Tibial nerve (tissue), 4 donors: ENCODE measurements at regions not wholly inside any gene's neighbourhood (a gene's known extent, or its start where the extent isn't known, plus 50 kb on each side); places are given as distances from the start of the nearest gene placed in this dataset.

Experiments used
- DNase-seq, 2 donors: peaks; one replicate each; pipeline ENCODE4 v3.0.0-alpha.2; 2019; ENCODE audit warnings: low spot score in 2 of 2
- H3K27ac ChIP-seq, 4 donors: fragments of 200-600 bp; sonication (generic) in 3 of 4; one replicate each; pipeline ENCODE4 v1.5.1; 2017 to 2019; ENCODE audit warnings: mild to moderate bottlenecking in 1 of 4
- H3K27me3 ChIP-seq, 2 donors: fragments of 200-600 bp; sonication (generic) in 1 of 2; one replicate each; pipeline versions ENCODE4 v1.5.1 to v1.6.0; 2017 to 2019
- H3K36me3 ChIP-seq, 3 donors: fragments of 200-600 bp; sonication (generic); one replicate each; pipeline ENCODE4 v1.5.1; 2018 to 2019
- H3K4me1 ChIP-seq, 4 donors: fragments of 200-600 bp; sonication (generic) in 3 of 4; one replicate each; pipeline ENCODE4 v1.5.1; 2017 to 2019
- H3K4me3 ChIP-seq, 4 donors: fragments of 200-600 bp; sonication (generic) in 3 of 4; one replicate each; pipeline ENCODE4 v1.5.1; 2017 to 2019; ENCODE audit warnings: mild to moderate bottlenecking in 1 of 4, moderate library complexity in 1 of 4
- H3K9me3 ChIP-seq, 4 donors: fragments of 200-600 bp; sonication (generic) in 3 of 4; one replicate each; pipeline ENCODE4 v1.5.1; 2017 to 2019
- EP300 ChIP-seq, 2 donors: sonication (generic); formaldehyde crosslinking; IDR thresholded peaks; one replicate each; pipeline ENCODE4 v1.6.1; 2017; ENCODE audit warnings: antibody characterized with exemption in 2 of 2, mild to moderate bottlenecking in 1 of 2
- POLR2A ChIP-seq, 2 donors: fragments of 450-650 bp; IDR thresholded peaks; one replicate each; pipeline ENCODE4 v1.6.1; 2017; ENCODE audit warnings: antibody characterized with exemption in 2 of 2, mild to moderate bottlenecking in 2 of 2, moderate library complexity in 2 of 2
- WGBS, 2 donors: methylation state at CpG; one replicate each; pipeline ENCODE4 v1.1.5; 2018; 5-methylcytosine and 5-hydroxymethylcytosine counted together
- TF ChIP-seq, protein P1 (sequence below), 5 experiments: fragments of 200-600 bp in 3 of 5; fragments of 450-650 bp in 2 of 5; sonication (generic) in 3 of 5; IDR thresholded peaks; one replicate each; pipeline ENCODE4 v1.5.1; 2016 to 2019; ENCODE audit warnings: antibody characterized with exemption in 5 of 5, mild to moderate bottlenecking in 3 of 5, moderate library complexity in 2 of 5

- TF ChIP-seq POLR2A (IDR thresholded peaks at IDR 0.05) = no peak
- no peak for TF ChIP-seq EP300 (IDR thresholded peaks at IDR 0.05)
- TF ChIP-seq, protein P1, sequence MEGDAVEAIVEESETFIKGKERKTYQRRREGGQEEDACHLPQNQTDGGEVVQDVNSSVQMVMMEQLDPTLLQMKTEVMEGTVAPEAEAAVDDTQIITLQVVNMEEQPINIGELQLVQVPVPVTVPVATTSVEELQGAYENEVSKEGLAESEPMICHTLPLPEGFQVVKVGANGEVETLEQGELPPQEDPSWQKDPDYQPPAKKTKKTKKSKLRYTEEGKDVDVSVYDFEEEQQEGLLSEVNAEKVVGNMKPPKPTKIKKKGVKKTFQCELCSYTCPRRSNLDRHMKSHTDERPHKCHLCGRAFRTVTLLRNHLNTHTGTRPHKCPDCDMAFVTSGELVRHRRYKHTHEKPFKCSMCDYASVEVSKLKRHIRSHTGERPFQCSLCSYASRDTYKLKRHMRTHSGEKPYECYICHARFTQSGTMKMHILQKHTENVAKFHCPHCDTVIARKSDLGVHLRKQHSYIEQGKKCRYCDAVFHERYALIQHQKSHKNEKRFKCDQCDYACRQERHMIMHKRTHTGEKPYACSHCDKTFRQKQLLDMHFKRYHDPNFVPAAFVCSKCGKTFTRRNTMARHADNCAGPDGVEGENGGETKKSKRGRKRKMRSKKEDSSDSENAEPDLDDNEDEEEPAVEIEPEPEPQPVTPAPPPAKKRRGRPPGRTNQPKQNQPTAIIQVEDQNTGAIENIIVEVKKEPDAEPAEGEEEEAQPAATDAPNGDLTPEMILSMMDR (IDR thresholded peaks at IDR 0.05) = no peak
- Histone ChIP-seq H3K9me3 (no peaks in the 10 kb centered on the region), H3K27ac (no peak overlapping the region), H3K27me3 (no peaks in the 10 kb centered on the region), H3K36me3 (no peaks in the 10 kb centered on the region), H3K4me1 (no peaks in the 10 kb centered on the region), H3K4me3 (no peak overlapping the region)
- 58 to 60% methylated on average over 2 of the region's 2 CpGs for WGBS, 2 donors
- no peak for DNase-seq
Measured at GRCh38 chr7:79880312-79880711, 254.3 kb upstream of the GNAI1 start.

DNA sequence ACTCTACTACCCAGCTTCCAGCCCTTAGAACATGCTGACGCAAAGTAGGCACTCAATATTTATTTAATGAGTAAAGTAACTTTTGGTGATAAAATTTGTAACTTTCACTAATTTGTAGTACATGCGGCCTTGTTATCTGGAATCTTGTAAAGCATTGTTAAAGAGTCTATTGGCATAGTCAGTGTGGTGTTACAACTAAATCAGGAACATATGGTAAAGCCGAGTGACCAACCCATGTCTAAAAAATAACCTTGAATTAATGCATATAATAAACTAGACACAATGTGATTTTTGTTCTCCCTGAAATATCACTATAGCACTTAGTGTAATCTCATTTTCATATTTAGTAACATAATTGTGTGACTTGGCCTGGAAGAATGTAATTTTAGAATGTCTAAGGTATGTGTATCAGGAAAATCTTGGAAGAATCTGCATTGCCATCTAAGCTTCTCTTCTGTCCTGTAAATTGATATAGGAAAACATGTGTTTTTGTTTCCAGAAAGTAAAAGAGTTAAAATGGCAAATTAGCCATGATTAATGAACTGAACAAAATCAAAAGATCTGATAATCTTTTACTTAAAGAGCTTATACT, 256.7 kb upstream of the GNAI1 start:
- TF ChIP-seq POLR2A (IDR thresholded peaks at IDR 0.05) = no peak
- no peak for TF ChIP-seq EP300 (IDR thresholded peaks at IDR 0.05)
- TF ChIP-seq, protein P1 (IDR thresholded peaks at IDR 0.05) = no peak
- no peaks in the 10 kb centered on the region for H3K9me3 ChIP-seq
- DNase-seq = no peak
- WGBS, 2 donors = 58 to 77% methylated on average over 3 of the region's 3 CpGs
- H3K36me3 ChIP-seq = no peaks in the 10 kb centered on the region
- no peak overlapping the region for H3K27ac ChIP-seq
- H3K27me3 ChIP-seq = no peaks in the 10 kb centered on the region
- no peaks in the 10 kb centered on the region for H3K4me1 ChIP-seq
- no peak overlapping the region for H3K4me3 ChIP-seq

- WGBS, 2 donors = 78 to 81% methylated on average over 6 of the region's 6 CpGs
- Histone ChIP-seq H3K27ac (no peak overlapping the region), H3K36me3 (no peaks in the 10 kb centered on the region), H3K4me1 (no peaks in the 10 kb centered on the region), H3K27me3 (no peaks in the 10 kb centered on the region), H3K4me3 (no peak overlapping the region), H3K9me3 (no peaks in the 10 kb centered on the region)
- no peak for DNase-seq
- TF ChIP-seq, protein P1 (IDR thresholded peaks at IDR 0.05) = no peak
- TF ChIP-seq EP300 (IDR thresholded peaks at IDR 0.05) (no peak), POLR2A (IDR thresholded peaks at IDR 0.05) (no peak)
Measured at GRCh38 chr7:79876848-79877252, 257.8 kb upstream of the GNAI1 start.

DNA sequence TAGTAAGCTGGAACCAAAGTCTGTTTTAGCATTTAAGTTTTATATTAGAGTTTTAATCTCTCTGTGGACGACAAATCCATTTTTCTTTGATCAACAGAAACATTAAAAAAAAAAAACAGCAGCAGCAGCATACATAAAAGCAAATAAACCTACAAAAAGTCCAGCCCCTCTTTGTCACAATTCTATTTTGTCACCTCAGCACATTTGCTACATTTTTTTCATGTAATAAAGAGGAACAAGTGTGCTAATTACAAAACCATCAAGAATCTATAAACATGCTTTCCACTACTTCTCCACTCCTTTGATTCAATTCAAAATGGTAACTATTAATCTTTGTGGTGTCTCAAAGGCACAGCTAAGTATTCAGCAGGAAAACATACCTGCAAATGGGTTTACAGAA, 259.8 kb upstream of the GNAI1 start:
- Histone ChIP-seq H3K9me3 (no peaks in the 10 kb centered on the region), H3K36me3 (no peaks in the 10 kb centered on the region), H3K27ac (no peak overlapping the region), H3K4me1 (no peaks in the 10 kb centered on the region), H3K27me3 (no peaks in the 10 kb centered on the region), H3K4me3 (no peak overlapping the region)
- TF ChIP-seq, protein P1 (IDR thresholded peaks at IDR 0.05) = no peak
- TF ChIP-seq POLR2A (IDR thresholded peaks at IDR 0.05) (no peak), EP300 (IDR thresholded peaks at IDR 0.05) (no peak)
- DNase-seq = no peak
- 49 to 60% methylated on average over 1 of the region's 1 CpG for WGBS, 2 donors

DNA sequence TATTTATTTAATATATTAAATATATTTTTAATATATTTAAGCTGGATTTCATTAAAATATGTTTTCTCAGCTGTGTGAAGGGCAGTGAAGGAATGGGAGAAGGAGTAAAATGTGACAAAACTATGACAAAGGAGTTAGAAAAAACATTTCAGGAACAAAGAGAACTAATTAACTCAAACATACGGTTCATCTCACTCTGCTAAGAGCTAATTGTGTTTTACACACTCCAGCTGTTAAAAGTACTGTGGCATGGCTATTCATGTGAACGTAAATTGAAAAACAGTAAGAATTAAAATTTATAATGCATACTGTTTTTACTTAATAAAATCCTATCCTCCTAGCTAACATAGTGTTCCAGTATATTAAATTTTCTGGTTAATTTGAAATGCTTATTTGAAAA, 262.5 kb upstream of the GNAI1 start:
- TF ChIP-seq POLR2A (IDR thresholded peaks at IDR 0.05) = no peak
- TF ChIP-seq, protein P1 (IDR thresholded peaks at IDR 0.05) = no peak
- no peak for TF ChIP-seq EP300 (IDR thresholded peaks at IDR 0.05)
- DNase-seq = no peak
- H3K4me3 ChIP-seq = no peak overlapping the region
- H3K27ac ChIP-seq = no peak overlapping the region
- no peaks in the 10 kb centered on the region for H3K9me3 ChIP-seq
- no peaks in the 10 kb centered on the region for H3K27me3 ChIP-seq
- no peaks in the 10 kb centered on the region for H3K36me3 ChIP-seq
- H3K4me1 ChIP-seq = no peaks in the 10 kb centered on the region
- 62 to 64% methylated on average over 2 of the region's 2 CpGs for WGBS, 2 donors
